ENCODE measurements at regions not wholly inside any gene's neighbourhood (a gene's known extent, or its start where the extent isn't known, plus 50 kb on each side); places are given as distances from the start of the nearest gene placed in this dataset.

DNA sequence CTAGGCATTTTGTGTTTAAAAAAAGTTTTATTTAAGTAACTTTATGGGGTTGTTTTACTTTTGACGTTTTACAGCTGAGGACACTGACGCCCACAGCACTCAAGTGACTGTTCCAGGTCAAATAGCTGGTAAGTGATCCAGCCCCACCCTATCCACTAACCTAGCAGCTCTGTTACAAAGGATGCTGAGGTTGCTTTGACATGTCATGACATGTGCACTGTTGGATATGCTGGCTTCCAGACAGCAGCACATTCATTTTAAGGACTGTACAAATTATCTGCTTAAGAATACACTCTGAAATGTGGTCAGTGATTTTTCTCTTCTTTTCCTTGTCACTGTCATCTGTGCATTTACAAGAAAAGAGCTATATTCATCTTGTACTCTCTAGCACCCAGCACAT is 417.5 kb downstream of the ZEB2 start:
- peaks cover 16% of the 10 kb centered on the region for H3K36me3 Mint-ChIP-seq (ENCODE audit: unreplicated experiment)
- TF ChIP-seq, protein P1, sequence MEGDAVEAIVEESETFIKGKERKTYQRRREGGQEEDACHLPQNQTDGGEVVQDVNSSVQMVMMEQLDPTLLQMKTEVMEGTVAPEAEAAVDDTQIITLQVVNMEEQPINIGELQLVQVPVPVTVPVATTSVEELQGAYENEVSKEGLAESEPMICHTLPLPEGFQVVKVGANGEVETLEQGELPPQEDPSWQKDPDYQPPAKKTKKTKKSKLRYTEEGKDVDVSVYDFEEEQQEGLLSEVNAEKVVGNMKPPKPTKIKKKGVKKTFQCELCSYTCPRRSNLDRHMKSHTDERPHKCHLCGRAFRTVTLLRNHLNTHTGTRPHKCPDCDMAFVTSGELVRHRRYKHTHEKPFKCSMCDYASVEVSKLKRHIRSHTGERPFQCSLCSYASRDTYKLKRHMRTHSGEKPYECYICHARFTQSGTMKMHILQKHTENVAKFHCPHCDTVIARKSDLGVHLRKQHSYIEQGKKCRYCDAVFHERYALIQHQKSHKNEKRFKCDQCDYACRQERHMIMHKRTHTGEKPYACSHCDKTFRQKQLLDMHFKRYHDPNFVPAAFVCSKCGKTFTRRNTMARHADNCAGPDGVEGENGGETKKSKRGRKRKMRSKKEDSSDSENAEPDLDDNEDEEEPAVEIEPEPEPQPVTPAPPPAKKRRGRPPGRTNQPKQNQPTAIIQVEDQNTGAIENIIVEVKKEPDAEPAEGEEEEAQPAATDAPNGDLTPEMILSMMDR (IDR thresholded peaks at IDR 0.05): no peak
- peaks cover 13% of the 10 kb centered on the region for H3K9me3 Mint-ChIP-seq (ENCODE audit: unreplicated experiment)
- H3K4me1 Mint-ChIP-seq (ENCODE audit: unreplicated experiment): peaks cover 11% of the 10 kb centered on the region
- DNase-seq (ENCODE audit: extremely low spot score, unreplicated experiment): no peak
- no peak overlapping the region for H3K27ac Mint-ChIP-seq (ENCODE audit: unreplicated experiment)
- no peak overlapping the region for H3K4me3 Mint-ChIP-seq (ENCODE audit: unreplicated experiment)
- no peaks in the 10 kb centered on the region for H3K27me3 Mint-ChIP-seq (ENCODE audit: unreplicated experiment)

DNA sequence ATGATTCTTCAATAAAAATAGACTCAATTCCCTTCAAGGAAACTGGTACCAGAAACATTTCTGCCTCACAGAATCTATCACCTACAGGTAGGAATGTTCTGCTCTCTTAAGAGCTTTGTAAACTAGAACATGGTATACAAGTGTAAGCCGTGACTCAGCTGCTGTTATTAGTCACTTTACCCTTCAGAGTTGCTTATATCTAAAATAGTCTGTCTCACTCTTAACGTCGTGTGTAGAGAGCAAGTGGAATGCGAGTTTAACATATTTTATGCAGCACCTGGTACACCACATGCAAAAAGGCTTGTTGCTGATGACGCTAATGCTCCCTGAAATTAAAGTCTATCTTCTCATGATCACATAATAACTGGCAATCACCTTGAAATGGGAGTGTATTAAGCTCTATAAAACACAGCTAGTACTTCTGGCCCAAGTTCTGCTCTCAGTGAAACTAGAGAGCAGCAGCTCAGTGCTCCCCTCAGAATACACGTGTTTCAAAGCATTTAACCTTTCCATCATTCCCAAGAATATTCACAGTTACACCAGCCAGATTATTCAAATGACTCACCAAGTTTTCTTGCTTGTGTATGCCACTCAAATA is 420.0 kb downstream of the ZEB2 start:
- DNase-seq (ENCODE audit: extremely low spot score, unreplicated experiment): no peak
- TF ChIP-seq, protein P1 (IDR thresholded peaks at IDR 0.05): peak; percentile 19
- no peaks in the 10 kb centered on the region for H3K9me3 Mint-ChIP-seq (ENCODE audit: unreplicated experiment)

DNA sequence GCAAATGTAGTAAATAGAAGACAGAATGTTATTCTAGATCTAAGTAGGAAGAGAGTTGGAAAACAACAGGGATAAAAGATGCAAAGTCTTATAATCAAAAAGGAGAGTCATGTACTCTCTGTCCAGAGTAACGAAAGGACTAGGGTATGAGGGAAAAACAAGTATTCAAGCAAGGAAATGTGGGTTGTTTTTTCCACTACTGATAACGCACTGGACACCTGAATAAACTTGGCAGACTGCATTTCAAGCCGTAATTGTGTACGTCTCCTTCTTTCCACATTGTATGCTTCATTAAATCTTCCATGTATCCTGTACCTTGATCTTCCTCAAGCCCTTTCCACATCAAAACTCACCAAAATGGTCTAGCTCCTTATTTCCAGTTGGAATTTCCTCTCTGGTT is 420.6 kb downstream of the ZEB2 start:
- H3K4me1 Mint-ChIP-seq (ENCODE audit: unreplicated experiment): peaks cover 16% of the 10 kb centered on the region
- no peaks in the 10 kb centered on the region for H3K27me3 Mint-ChIP-seq (ENCODE audit: unreplicated experiment)
- H3K36me3 Mint-ChIP-seq (ENCODE audit: unreplicated experiment): peaks cover under 1% of the 10 kb centered on the region
- H3K9me3 Mint-ChIP-seq (ENCODE audit: unreplicated experiment): peaks cover 1% of the 10 kb centered on the region
- no peak for DNase-seq (ENCODE audit: extremely low spot score, unreplicated experiment)
- TF ChIP-seq, protein P1 (IDR thresholded peaks at IDR 0.05): no peak
- H3K4me3 Mint-ChIP-seq (ENCODE audit: unreplicated experiment): no peak overlapping the region
- no peak overlapping the region for H3K27ac Mint-ChIP-seq (ENCODE audit: unreplicated experiment)

More for the DNA sequence above, 420.0 kb downstream of the ZEB2 start:
- H3K4me1 Mint-ChIP-seq (ENCODE audit: unreplicated experiment): peaks cover 16% of the 10 kb centered on the region
- H3K4me3 Mint-ChIP-seq (ENCODE audit: unreplicated experiment): no peak overlapping the region
- H3K27me3 Mint-ChIP-seq (ENCODE audit: unreplicated experiment): no peaks in the 10 kb centered on the region
- H3K36me3 Mint-ChIP-seq (ENCODE audit: unreplicated experiment): no peaks in the 10 kb centered on the region
- H3K27ac Mint-ChIP-seq (ENCODE audit: unreplicated experiment): peak overlapping the region; percentile 3

DNA sequence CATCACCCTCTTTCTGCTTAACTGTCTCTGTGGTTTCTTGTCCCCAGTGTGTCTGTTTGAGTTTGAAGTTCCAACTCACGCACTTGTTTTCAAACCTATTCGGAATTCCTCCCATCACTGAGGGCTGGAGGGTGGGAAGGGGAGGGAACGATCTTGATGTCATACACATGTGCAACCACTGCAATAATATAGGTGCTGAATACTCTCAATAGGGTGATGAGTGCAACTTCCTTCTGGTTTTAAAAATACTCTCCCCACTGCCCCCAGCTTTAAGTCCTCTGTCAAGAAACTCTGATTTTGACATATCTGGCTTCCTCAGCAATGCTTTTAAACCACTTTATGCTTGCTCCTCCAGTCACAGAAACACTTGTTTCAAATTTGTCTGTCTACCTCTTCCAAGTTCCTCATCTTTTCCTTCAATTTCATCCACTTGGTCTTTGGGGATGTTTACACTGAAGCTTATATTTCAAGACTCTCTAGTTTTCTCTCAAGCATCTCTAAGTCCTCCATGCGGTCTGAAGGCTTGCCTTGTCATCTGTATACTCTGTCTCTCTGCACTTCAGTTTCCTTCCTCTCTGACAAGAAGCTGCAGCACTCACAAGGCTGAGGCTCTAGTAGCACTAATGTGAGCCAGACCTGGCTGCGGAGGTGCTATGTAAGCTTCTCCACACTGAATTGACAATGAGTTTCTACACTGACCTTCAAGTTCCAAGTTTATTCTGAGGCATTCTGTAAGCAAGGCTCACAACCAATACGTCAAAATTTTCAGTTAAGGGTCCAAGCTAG is 422.3 kb downstream of the ZEB2 start:
- DNase-seq (ENCODE audit: extremely low spot score, unreplicated experiment): no peak
- peaks cover 4% of the 10 kb centered on the region for H3K36me3 Mint-ChIP-seq (ENCODE audit: unreplicated experiment)
- H3K4me3 Mint-ChIP-seq (ENCODE audit: unreplicated experiment): no peak overlapping the region
- peaks cover 16% of the 10 kb centered on the region for H3K4me1 Mint-ChIP-seq (ENCODE audit: unreplicated experiment)
- no peaks in the 10 kb centered on the region for H3K27me3 Mint-ChIP-seq (ENCODE audit: unreplicated experiment)
- peaks cover 7% of the 10 kb centered on the region for H3K9me3 Mint-ChIP-seq (ENCODE audit: unreplicated experiment)
- TF ChIP-seq, protein P1 (IDR thresholded peaks at IDR 0.05): no peak
- no peak overlapping the region for H3K27ac Mint-ChIP-seq (ENCODE audit: unreplicated experiment)

DNA sequence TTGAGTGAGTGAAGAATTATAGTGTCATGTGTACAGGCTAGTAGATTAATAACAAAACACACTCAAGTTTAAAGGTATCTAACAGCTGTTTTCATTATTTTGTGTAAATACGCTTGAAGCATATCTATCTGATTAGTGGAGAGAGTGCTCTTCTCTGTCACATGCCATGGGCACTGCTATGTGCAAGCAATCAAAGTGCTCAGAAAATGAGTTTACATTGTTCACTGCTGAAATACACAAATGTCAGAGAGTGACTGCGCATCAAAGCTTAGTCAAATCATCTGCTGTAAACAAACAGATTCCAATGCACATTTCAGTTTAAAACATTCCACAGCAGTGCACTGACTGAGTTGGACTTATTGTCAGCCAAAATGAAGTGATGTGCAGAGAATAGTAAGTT is 423.4 kb downstream of the ZEB2 start:
- Mint-ChIP-seq H3K27ac (ENCODE audit: unreplicated experiment) (no peak overlapping the region), H3K27me3 (ENCODE audit: unreplicated experiment) (no peaks in the 10 kb centered on the region), H3K36me3 (ENCODE audit: unreplicated experiment) (peaks cover 4% of the 10 kb centered on the region), H3K9me3 (ENCODE audit: unreplicated experiment) (peaks cover 11% of the 10 kb centered on the region), H3K4me3 (ENCODE audit: unreplicated experiment) (no peak overlapping the region), H3K4me1 (ENCODE audit: unreplicated experiment) (peaks cover 16% of the 10 kb centered on the region)
- no peak for DNase-seq (ENCODE audit: extremely low spot score, unreplicated experiment)
- TF ChIP-seq, protein P1 (IDR thresholded peaks at IDR 0.05): no peak
